ENCODE measurements at regions not wholly inside any gene's neighbourhood (a gene's known extent, or its start where the extent isn't known, plus 50 kb on each side); places are given as distances from the start of the nearest gene placed in this dataset.
"Not testable (repeated sequence)": the region's sequence is repeated elsewhere in the genome, so short reads cannot be mapped to it uniquely, and the experiment has no call there.

DNA sequence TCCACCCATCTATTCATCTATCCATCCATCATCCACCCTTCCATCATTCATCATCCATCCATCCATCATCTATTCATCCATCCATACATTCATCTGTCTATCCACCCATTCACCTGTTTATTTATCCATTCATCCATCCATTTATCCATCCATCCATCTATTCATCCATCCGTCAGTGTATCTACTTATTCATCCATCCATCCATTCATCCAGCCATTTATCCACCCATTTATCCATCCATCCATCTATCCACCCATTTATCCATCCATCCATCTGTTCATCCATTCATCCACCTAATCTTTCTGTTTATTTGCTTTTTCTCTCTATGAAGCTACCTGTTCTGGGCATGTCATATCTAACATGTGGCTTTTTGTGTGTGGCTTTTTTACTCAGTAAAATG, 115.4 kb downstream of the CRYAA start:
- no peaks in the 10 kb centered on the region for H3K36me3 Mint-ChIP-seq (ENCODE audit: low read depth, unreplicated experiment)

DNA sequence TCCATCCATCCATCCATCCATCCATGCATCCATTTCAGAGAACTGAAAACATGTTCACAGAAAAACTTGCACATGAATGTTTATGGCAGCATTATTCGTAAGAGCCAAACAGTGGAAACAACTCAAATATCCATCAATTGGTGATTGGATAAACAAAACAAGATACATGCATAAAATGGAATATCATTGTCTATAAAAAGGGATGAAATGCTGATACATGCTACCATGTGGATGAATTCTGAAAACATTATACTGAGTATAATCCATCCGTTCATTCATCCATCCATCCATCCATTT, 115.1 kb downstream of the CRYAA start:
- H3K9me3 Mint-ChIP-seq (ENCODE audit: unreplicated experiment); H3K27me3 Mint-ChIP-seq (ENCODE audit: unreplicated experiment); H3K27ac Mint-ChIP-seq (ENCODE audit: unreplicated experiment); H3K4me3 Mint-ChIP-seq (ENCODE audit: unreplicated experiment); DNase-seq (ENCODE audit: low spot score); H3K4me1 Mint-ChIP-seq (ENCODE audit: unreplicated experiment); H3K36me3 Mint-ChIP-seq (ENCODE audit: low read depth, unreplicated experiment): not testable (repeated sequence)

More for the DNA sequence above, 115.4 kb downstream of the CRYAA start:
- Mint-ChIP-seq H3K9me3 (ENCODE audit: unreplicated experiment) (no peaks in the 10 kb centered on the region), H3K4me1 (ENCODE audit: unreplicated experiment) (no peaks in the 10 kb centered on the region), H3K4me3 (ENCODE audit: unreplicated experiment) (no peak overlapping the region), H3K27ac (ENCODE audit: unreplicated experiment) (no peak overlapping the region), H3K27me3 (ENCODE audit: unreplicated experiment) (peaks cover 8% of the 10 kb centered on the region)
- TF ChIP-seq, protein P1, sequence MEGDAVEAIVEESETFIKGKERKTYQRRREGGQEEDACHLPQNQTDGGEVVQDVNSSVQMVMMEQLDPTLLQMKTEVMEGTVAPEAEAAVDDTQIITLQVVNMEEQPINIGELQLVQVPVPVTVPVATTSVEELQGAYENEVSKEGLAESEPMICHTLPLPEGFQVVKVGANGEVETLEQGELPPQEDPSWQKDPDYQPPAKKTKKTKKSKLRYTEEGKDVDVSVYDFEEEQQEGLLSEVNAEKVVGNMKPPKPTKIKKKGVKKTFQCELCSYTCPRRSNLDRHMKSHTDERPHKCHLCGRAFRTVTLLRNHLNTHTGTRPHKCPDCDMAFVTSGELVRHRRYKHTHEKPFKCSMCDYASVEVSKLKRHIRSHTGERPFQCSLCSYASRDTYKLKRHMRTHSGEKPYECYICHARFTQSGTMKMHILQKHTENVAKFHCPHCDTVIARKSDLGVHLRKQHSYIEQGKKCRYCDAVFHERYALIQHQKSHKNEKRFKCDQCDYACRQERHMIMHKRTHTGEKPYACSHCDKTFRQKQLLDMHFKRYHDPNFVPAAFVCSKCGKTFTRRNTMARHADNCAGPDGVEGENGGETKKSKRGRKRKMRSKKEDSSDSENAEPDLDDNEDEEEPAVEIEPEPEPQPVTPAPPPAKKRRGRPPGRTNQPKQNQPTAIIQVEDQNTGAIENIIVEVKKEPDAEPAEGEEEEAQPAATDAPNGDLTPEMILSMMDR (IDR thresholded peaks at IDR 0.05; ENCODE audit: unreplicated experiment): no peak
- no peak for DNase-seq (ENCODE audit: low spot score)

DNA sequence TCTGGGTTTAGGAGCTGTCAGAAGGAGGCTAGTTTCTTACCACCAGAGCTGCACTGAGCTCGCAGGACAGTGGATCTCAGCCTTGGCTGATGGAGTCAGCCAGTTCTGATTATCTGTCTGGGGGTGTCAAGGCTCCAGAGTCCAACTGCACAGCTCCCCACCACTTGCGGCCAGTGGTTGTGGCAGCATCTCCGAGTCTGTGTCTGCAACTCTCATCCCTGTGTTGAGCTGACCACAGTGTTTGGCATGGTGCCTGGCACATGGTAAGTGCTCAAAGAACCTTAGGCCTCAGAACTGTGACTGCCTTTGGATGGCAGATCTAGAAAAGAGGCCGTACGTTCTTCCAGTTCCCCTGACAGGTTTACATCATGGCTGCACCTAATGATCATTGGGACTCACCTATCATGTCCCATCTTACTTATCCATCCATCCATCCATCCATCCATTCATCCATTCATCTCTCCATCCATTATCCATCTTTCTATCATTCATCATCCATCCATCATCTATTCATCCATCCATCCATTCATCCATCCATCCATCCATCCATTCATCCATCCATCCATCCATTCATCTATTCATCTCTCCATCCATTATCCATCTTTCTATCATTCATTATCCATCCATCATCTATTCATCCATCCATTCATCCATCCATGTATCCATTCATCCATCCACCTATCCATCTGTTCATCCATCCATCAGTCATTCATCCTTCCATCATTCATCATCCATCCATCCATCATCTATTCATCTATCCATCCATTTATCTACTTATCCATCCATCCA, 114.5 kb downstream of the CRYAA start:
- TF ChIP-seq, protein P1 (IDR thresholded peaks at IDR 0.05; ENCODE audit: unreplicated experiment): no peak
- H3K27me3 Mint-ChIP-seq (ENCODE audit: unreplicated experiment): peaks cover 8% of the 10 kb centered on the region
- no peak overlapping the region for H3K27ac Mint-ChIP-seq (ENCODE audit: unreplicated experiment)
- H3K4me3 Mint-ChIP-seq (ENCODE audit: unreplicated experiment): no peak overlapping the region
- no peaks in the 10 kb centered on the region for H3K9me3 Mint-ChIP-seq (ENCODE audit: unreplicated experiment)
- no peak for DNase-seq (ENCODE audit: low spot score)
- no peaks in the 10 kb centered on the region for H3K4me1 Mint-ChIP-seq (ENCODE audit: unreplicated experiment)
- no peaks in the 10 kb centered on the region for H3K36me3 Mint-ChIP-seq (ENCODE audit: low read depth, unreplicated experiment)

DNA sequence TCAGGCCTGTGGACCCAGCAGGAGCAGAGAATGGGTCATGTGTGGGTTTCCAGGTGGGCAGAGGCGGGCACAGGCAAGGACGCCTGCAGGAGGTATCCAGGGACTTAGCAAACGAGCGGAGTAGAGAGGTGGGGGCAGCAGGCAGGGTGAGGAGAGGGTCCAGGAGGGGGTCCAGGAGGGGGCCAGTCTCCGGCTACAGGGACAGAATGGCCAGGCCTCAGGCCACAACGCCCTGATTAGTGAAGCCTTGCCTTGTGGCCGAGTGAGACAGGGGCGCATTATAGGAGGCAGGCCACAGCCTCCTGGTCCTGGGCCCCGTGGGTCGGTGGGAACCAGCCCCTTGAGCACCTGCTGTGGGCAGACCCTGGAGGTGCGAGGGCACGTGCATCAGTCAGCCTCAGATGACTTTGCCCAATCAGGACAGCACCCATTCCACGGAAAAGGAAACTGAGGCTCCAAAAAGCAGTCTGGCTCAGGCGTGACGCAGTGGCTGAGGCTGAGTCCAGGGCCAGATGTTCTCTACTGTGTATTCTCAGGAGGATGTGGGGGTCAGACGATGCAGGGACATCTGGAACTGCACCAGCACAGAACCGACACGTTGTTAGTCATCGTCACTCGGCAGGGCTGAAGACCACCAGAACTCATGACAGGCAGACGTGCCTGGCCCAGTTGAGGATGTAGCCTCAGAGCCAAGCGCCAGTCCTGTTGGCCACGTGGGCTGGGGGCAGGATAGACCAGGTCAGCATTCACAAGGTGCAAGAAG, 113.7 kb downstream of the CRYAA start:
- H3K9me3 Mint-ChIP-seq (ENCODE audit: unreplicated experiment): no peaks in the 10 kb centered on the region
- DNase-seq (ENCODE audit: low spot score): no peak
- no peak overlapping the region for H3K4me3 Mint-ChIP-seq (ENCODE audit: unreplicated experiment)
- H3K36me3 Mint-ChIP-seq (ENCODE audit: low read depth, unreplicated experiment): no peaks in the 10 kb centered on the region
- H3K27me3 Mint-ChIP-seq (ENCODE audit: unreplicated experiment): peaks cover 7% of the 10 kb centered on the region
- TF ChIP-seq, protein P1 (IDR thresholded peaks at IDR 0.05; ENCODE audit: unreplicated experiment): no peak
- no peak overlapping the region for H3K27ac Mint-ChIP-seq (ENCODE audit: unreplicated experiment)
- H3K4me1 Mint-ChIP-seq (ENCODE audit: unreplicated experiment): no peaks in the 10 kb centered on the region

DNA sequence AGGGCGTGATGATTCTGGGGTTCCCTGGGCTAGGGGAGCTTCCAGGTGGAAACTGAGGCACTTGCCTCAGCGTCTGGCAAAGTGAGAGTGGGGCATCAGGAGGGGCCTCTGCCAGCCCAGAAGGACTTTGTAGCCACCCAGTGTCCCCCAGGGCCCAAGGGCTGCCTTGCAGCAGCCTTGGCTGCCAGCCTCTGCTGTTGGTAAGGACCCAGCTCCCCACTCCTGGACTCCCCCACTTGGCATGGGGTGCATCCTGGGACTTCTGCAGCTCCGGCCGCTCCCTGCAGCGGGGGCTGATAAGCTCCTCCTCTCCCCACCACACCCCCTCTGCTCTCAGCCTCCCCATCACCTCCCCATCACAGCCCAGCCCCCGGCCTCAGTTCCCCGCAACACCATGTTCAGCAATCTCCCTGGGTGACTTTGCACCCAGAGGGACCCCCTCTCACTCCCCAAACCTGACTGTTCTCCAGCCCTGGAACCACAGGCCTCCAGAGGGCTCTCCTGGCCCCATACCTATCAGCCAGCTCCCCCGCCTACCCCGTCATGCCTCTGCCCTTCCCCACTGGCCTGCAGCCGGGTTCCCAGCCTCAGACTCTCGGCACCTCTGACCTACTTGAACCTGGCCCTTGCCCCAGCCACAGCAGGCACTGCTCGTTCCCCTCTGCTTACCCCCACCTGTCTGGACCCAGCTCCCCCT, 113.0 kb downstream of the CRYAA start:
- H3K4me1 Mint-ChIP-seq (ENCODE audit: unreplicated experiment): no peaks in the 10 kb centered on the region
- H3K27me3 Mint-ChIP-seq (ENCODE audit: unreplicated experiment): peaks cover 7% of the 10 kb centered on the region
- no peak overlapping the region for H3K4me3 Mint-ChIP-seq (ENCODE audit: unreplicated experiment)
- no peaks in the 10 kb centered on the region for H3K9me3 Mint-ChIP-seq (ENCODE audit: unreplicated experiment)
- no peak overlapping the region for H3K27ac Mint-ChIP-seq (ENCODE audit: unreplicated experiment)
- TF ChIP-seq, protein P1 (IDR thresholded peaks at IDR 0.05; ENCODE audit: unreplicated experiment): no peak
- no peak for DNase-seq (ENCODE audit: low spot score)
- H3K36me3 Mint-ChIP-seq (ENCODE audit: low read depth, unreplicated experiment): no peaks in the 10 kb centered on the region
